IgD-negative memory B cell (primary cell): ENCODE measurements at regions not wholly inside any gene's neighbourhood (a gene's known extent, or its start where the extent isn't known, plus 50 kb on each side); places are given as distances from the start of the nearest gene placed in this dataset.

Source experiments
- H3K27ac Mint-ChIP-seq, 3 donors: one replicate each; pipeline ENCODE4 v1.8.0; 2020 to 2022; ENCODE audit warnings: mild to moderate bottlenecking in 3 of 3, mixed read lengths in 3 of 3, moderate library complexity in 1 of 3
- H3K27me3 Mint-ChIP-seq: one replicate; pipeline ENCODE4 v1.8.0; 2021; ENCODE audit warnings: mixed read lengths
- H3K36me3 Mint-ChIP-seq: one replicate; pipeline ENCODE4 v1.8.0; 2020; ENCODE audit warnings: mild to moderate bottlenecking, mixed read lengths
- H3K4me1 Mint-ChIP-seq, 3 donors: one replicate each; pipeline ENCODE4 v1.8.0; 2020 to 2022; ENCODE audit warnings: mixed read lengths in 3 of 3, mild to moderate bottlenecking in 1 of 3
- H3K4me3 Mint-ChIP-seq, 4 donors: one replicate each; pipeline ENCODE4 v1.8.0; 2020 to 2022; ENCODE audit warnings: mild to moderate bottlenecking in 4 of 4, mixed read lengths in 4 of 4, moderate library complexity in 3 of 4
- H3K9me3 Mint-ChIP-seq, 3 donors: one replicate each; pipeline ENCODE4 v1.8.0; 2020 to 2021; ENCODE audit warnings: mixed read lengths in 3 of 3, mild to moderate bottlenecking in 1 of 3

- H3K27me3 Mint-ChIP-seq, result no peaks in the 10 kb centered on the region
- peaks cover 0 to 3% (median 0%) of the 10 kb centered on the region in 3 donors for H3K9me3 Mint-ChIP-seq
- H3K36me3 Mint-ChIP-seq, result no peaks in the 10 kb centered on the region
- no peaks in the 10 kb centered on the region for H3K4me1 Mint-ChIP-seq
- no peak overlapping the region for H3K4me3 Mint-ChIP-seq
- no peak overlapping the region for H3K27ac Mint-ChIP-seq
Measured at GRCh38 chr14:34040766-34041165, 89.9 kb upstream of the EGLN3 start.

- Mint-ChIP-seq H3K4me1 (no peaks in the 10 kb centered on the region), H3K9me3 (peaks cover 0 to 3% (median 0%) of the 10 kb centered on the region in 3 donors), H3K4me3 (no peak overlapping the region), H3K27me3 (no peaks in the 10 kb centered on the region), H3K27ac (no peak overlapping the region), H3K36me3 (no peaks in the 10 kb centered on the region)
Measured at GRCh38 chr14:34039428-34040047, 88.7 kb upstream of the EGLN3 start.

- H3K9me3 Mint-ChIP-seq, result peaks cover 0 to 5% (median 0%) of the 10 kb centered on the region in 3 donors
- H3K4me1 Mint-ChIP-seq, result no peaks in the 10 kb centered on the region
- no peaks in the 10 kb centered on the region for H3K36me3 Mint-ChIP-seq
- no peaks in the 10 kb centered on the region for H3K27me3 Mint-ChIP-seq
- H3K27ac Mint-ChIP-seq, result no peak overlapping the region
- no peak overlapping the region for H3K4me3 Mint-ChIP-seq
Measured at GRCh38 chr14:34038358-34039057, 87.6 kb upstream of the EGLN3 start.

DNA sequence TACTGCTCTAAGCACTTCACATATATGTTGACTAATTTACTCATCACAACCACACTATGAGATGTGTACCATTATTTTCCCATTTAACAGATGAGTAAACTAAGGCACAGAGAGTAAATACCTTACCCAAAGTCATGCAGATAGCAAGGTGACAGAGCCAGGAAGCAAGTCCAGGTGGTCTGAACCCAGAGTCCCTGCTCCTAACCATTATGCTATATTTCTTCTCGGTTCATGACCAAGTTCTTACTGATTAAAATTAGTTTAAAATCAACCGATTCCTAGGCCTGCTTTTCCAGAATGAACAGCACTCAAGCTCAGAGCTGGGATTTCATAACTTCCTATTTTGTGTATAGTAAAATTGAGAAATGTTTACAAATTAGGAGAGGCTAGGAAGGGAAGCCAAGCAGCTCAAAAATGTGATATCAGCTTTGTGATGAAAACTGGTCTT is 85.5 kb upstream of the EGLN3 start:
- Mint-ChIP-seq H3K27me3 (no peaks in the 10 kb centered on the region), H3K9me3 (peaks cover 0 to 4% (median 0%) of the 10 kb centered on the region in 3 donors), H3K4me3 (no peak overlapping the region), H3K4me1 (no peaks in the 10 kb centered on the region), H3K27ac (no peak overlapping the region), H3K36me3 (no peaks in the 10 kb centered on the region)

DNA sequence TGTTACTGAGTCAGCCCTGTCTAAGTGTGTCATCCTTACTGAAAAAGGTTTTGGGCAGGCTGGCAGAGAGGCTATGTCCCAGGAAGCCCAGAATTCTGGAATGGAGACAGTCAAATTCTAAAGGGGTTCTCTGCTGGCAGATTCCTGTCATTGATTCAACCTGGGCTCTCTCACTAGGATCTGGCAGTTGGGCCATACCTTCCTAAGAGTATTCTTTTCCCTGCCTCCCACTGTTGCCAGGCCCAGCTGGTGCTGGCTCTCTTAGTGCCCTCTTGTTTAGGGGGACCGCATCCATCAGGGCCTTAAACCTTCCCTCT is 85.0 kb upstream of the EGLN3 start:
- Mint-ChIP-seq H3K4me1 (no peaks in the 10 kb centered on the region), H3K4me3 (no peak overlapping the region), H3K27ac (no peak overlapping the region), H3K36me3 (no peaks in the 10 kb centered on the region), H3K27me3 (no peaks in the 10 kb centered on the region), H3K9me3 (peaks cover 0 to 1% (median 0%) of the 10 kb centered on the region in 3 donors)

- Mint-ChIP-seq H3K9me3 (peaks cover 0 to 1% (median 0%) of the 10 kb centered on the region in 3 donors), H3K27ac (no peak overlapping the region), H3K4me3 (no peak overlapping the region), H3K36me3 (no peaks in the 10 kb centered on the region), H3K27me3 (no peaks in the 10 kb centered on the region), H3K4me1 (no peaks in the 10 kb centered on the region)
Measured at GRCh38 chr14:34035177-34035933, 84.5 kb upstream of the EGLN3 start.

DNA sequence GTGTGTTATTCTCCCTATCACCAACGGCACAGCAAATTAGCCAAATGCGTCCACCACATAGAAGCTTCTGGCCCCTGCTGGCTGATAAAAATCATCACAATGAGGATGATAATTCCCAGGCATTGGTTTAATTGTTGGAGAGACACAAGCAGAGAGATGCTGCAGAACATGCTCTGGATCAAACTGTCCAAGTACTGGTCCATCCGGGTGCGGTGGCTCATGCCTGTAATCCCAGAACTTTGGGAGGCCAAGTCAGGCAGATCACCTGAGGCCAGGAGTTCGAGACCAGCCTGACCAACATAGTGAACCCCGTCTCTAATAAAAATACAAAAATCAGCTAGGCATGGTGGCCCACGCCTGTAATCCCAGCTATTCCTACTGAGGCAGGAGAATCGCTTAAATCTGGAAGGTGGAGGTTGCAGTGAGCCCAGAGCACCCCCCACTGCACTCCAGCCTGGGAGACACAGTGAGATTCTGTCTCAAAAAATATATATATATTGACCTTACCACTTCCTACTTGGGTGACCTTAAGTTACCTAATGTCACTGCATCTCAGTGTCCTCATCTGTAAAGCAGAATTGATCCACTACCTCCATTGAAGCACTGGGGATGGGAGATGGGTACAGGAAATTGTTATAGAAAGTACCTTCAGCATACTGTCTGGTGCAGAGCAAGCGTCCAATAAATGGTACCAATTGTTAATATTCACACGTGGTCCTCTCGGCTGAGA is 83.7 kb upstream of the EGLN3 start:
- H3K27ac Mint-ChIP-seq, result no peak overlapping the region
- no peaks in the 10 kb centered on the region for H3K27me3 Mint-ChIP-seq
- no peak overlapping the region for H3K4me3 Mint-ChIP-seq
- H3K4me1 Mint-ChIP-seq, result no peaks in the 10 kb centered on the region
- no peaks in the 10 kb centered on the region for H3K36me3 Mint-ChIP-seq
- H3K9me3 Mint-ChIP-seq, result peaks cover 0 to 1% (median 0%) of the 10 kb centered on the region in 3 donors

- H3K4me1 Mint-ChIP-seq, result no peaks in the 10 kb centered on the region
- H3K27ac Mint-ChIP-seq, result no peak overlapping the region
- no peak overlapping the region for H3K4me3 Mint-ChIP-seq
- H3K9me3 Mint-ChIP-seq, result peaks cover 0 to 1% (median 0%) of the 10 kb centered on the region in 3 donors
- H3K27me3 Mint-ChIP-seq, result no peaks in the 10 kb centered on the region
- no peaks in the 10 kb centered on the region for H3K36me3 Mint-ChIP-seq
Measured at GRCh38 chr14:34032720-34033119, 81.8 kb upstream of the EGLN3 start.

DNA sequence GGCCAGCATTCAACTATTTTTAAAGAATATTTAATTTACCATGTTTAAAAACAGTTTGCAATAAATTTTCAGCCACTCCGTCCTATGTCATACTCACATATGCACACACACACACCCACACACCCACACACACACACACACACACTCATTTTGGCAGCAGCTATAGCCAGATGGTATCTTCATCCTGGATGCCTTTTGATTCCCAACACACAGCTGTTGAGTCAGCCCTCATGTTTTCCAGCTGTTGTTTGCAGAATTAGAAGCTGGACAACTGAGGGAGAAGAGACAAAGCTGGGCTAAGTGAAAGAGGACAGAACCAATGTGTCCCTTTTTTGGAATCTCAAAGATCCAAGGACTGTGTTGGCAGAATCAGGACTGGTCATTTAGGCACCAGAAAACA is 80.0 kb upstream of the EGLN3 start:
- Mint-ChIP-seq H3K9me3 (peaks cover 0 to 1% (median 0%) of the 10 kb centered on the region in 3 donors), H3K27me3 (no peaks in the 10 kb centered on the region), H3K27ac (no peak overlapping the region), H3K36me3 (no peaks in the 10 kb centered on the region), H3K4me3 (no peak overlapping the region), H3K4me1 (peaks cover 0 to 1% (median 0%) of the 10 kb centered on the region in 3 donors)

- Mint-ChIP-seq H3K27me3 (no peaks in the 10 kb centered on the region), H3K4me1 (peaks cover 0 to 1% (median 0%) of the 10 kb centered on the region in 3 donors), H3K9me3 (peaks cover 0 to 1% (median 0%) of the 10 kb centered on the region in 3 donors), H3K36me3 (no peaks in the 10 kb centered on the region), H3K27ac (no peak overlapping the region), H3K4me3 (no peak overlapping the region)
Measured at GRCh38 chr14:34029921-34030334, 79.1 kb upstream of the EGLN3 start.

DNA sequence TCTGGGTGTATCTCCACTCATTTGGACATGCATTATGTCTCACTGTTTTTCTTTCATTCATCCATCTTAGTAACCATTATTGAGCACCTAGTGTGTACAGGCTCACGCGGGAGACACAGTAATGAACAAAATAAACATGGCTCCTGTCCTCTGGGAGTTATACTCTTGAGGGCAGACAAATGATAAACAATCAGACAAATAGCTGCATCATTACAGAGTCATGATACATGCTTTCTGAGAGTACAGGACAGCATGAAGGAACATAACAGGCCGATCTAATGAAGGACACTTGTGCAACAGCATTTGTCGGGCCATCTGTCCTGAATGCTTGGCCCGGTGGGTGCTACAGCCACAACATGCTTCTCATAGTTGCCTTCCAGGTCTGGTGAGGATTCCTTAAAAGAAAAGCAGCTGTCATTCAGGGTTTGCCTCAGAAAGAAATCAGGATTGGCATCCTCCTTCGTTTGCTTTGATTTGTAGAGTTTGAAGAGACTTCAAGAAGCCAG is 77.2 kb upstream of the EGLN3 start:
- no peaks in the 10 kb centered on the region for H3K36me3 Mint-ChIP-seq
- no peak overlapping the region for H3K4me3 Mint-ChIP-seq
- H3K27me3 Mint-ChIP-seq, result no peaks in the 10 kb centered on the region
- H3K9me3 Mint-ChIP-seq, result no peaks in the 10 kb centered on the region
- H3K27ac Mint-ChIP-seq, result no peak overlapping the region
- peaks cover 0 to 1% (median 0%) of the 10 kb centered on the region in 3 donors for H3K4me1 Mint-ChIP-seq

GRCh38 chr14:34027130-34027989 is 76.5 kb upstream of the EGLN3 start:
- H3K4me1 Mint-ChIP-seq, result peaks cover 0 to 1% (median 0%) of the 10 kb centered on the region in 3 donors
- H3K27me3 Mint-ChIP-seq, result no peaks in the 10 kb centered on the region
- no peaks in the 10 kb centered on the region for H3K36me3 Mint-ChIP-seq
- no peak overlapping the region for H3K4me3 Mint-ChIP-seq
- H3K27ac Mint-ChIP-seq, result no peak overlapping the region
- H3K9me3 Mint-ChIP-seq, result no peaks in the 10 kb centered on the region

- H3K27me3 Mint-ChIP-seq, result peaks cover 1% of the 10 kb centered on the region
- H3K9me3 Mint-ChIP-seq, result peaks cover 0 to 3% (median 2%) of the 10 kb centered on the region in 3 donors
- no peak overlapping the region for H3K27ac Mint-ChIP-seq
- no peaks in the 10 kb centered on the region for H3K36me3 Mint-ChIP-seq
- no peak overlapping the region for H3K4me3 Mint-ChIP-seq
- H3K4me1 Mint-ChIP-seq, result peaks cover 0 to 1% (median 0%) of the 10 kb centered on the region in 3 donors
Measured at GRCh38 chr14:34025325-34026017, 74.6 kb upstream of the EGLN3 start.
